ENCODE measurements at regions not wholly inside any gene's neighbourhood (a gene's known extent, or its start where the extent isn't known, plus 50 kb on each side); places are given as distances from the start of the nearest gene placed in this dataset.

- TF ChIP-seq, protein P1, sequence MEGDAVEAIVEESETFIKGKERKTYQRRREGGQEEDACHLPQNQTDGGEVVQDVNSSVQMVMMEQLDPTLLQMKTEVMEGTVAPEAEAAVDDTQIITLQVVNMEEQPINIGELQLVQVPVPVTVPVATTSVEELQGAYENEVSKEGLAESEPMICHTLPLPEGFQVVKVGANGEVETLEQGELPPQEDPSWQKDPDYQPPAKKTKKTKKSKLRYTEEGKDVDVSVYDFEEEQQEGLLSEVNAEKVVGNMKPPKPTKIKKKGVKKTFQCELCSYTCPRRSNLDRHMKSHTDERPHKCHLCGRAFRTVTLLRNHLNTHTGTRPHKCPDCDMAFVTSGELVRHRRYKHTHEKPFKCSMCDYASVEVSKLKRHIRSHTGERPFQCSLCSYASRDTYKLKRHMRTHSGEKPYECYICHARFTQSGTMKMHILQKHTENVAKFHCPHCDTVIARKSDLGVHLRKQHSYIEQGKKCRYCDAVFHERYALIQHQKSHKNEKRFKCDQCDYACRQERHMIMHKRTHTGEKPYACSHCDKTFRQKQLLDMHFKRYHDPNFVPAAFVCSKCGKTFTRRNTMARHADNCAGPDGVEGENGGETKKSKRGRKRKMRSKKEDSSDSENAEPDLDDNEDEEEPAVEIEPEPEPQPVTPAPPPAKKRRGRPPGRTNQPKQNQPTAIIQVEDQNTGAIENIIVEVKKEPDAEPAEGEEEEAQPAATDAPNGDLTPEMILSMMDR (IDR thresholded peaks at IDR 0.05): no peak
- no peak for TF ChIP-seq ZFX (IDR thresholded peaks at IDR 0.05; ENCODE audit: borderline replicate concordance)
Measured at GRCh38 chr2:84131278-84131830, 327.7 kb downstream of the SUCLG1 start.

Data from 22Rv1 (cell line).